A673 (cell line): ENCODE measurements at regions not wholly inside any gene's neighbourhood (a gene's known extent, or its start where the extent isn't known, plus 50 kb on each side); places are given as distances from the start of the nearest gene placed in this dataset.
"Not testable (repeated sequence)": the region's sequence is repeated elsewhere in the genome, so short reads cannot be mapped to it uniquely, and the experiment has no call there.

Experiments used
- BruUV-seq: library from RNA; stranded (reverse); fragments of 400-500 nt; replicated peaks from 2 replicates; lab custom pipeline; 2021; lab: Mats Ljungman, UMichigan
- CTCF ChIA-PET: fragments of 300-600 bp; sonication (Branson Sonifier 250); formaldehyde crosslinking; loops from one replicate; lab custom pipeline; 2022; ENCODE audit warnings: antibody characterized with exemption; lab: Charles Lee
- POLR2A ChIA-PET: fragments of 300-600 bp; sonication (Branson Sonifier 250); formaldehyde crosslinking; loops from one replicate; lab custom pipeline; 2022; ENCODE audit warnings: antibody characterized with exemption; ENCODE audit not compliant: low non-redundant PET; lab: Charles Lee
- DNase-seq: peaks from one replicate; pipeline ENCODE4 v3.0.0-alpha.2; 2015; ENCODE audit warnings: low spot score
- H3K27ac ChIP-seq: fragments of 200-600 bp; sonication (generic); 2 replicates; pipeline ENCODE4 v1.5.1; 2016; ENCODE audit warnings: mixed run types, low read depth, mild to moderate bottlenecking, mixed read lengths, antibody characterized with exemption, low read length; ENCODE audit not compliant: poor library complexity, severe bottlenecking
- H3K27me3 ChIP-seq: fragments of 200-600 bp; sonication (generic); replicated peaks from 2 replicates; pipeline ENCODE4 v1.6.1; 2017; ENCODE audit warnings: mixed run types, low read depth, mild to moderate bottlenecking, mixed read lengths, antibody characterized with exemption, low read length; ENCODE audit not compliant: insufficient read depth, poor library complexity
- H3K36me3 ChIP-seq: fragments of 200-600 bp; sonication (generic); 2 replicates; pipeline ENCODE4 v1.6.1; 2016; ENCODE audit warnings: mixed run types, mild to moderate bottlenecking, mixed read lengths, antibody characterized with exemption, low read length; ENCODE audit not compliant: insufficient read depth, poor library complexity, severe bottlenecking
- H3K4me1 ChIP-seq: fragments of 200-600 bp; sonication (generic); 2 replicates; pipeline ENCODE4 v1.6.1; 2017; ENCODE audit warnings: mixed run types, mild to moderate bottlenecking, mixed read lengths, antibody characterized with exemption, low read length; ENCODE audit not compliant: insufficient read depth, poor library complexity, severe bottlenecking
- H3K4me3 ChIP-seq: fragments of 200-600 bp; sonication (generic); 2 replicates; pipeline ENCODE4 v1.5.1; 2016; ENCODE audit warnings: low read depth, mixed run types, mild to moderate bottlenecking, mixed read lengths, low read length; ENCODE audit not compliant: poor library complexity, severe bottlenecking
- H3K9me3 ChIP-seq: fragments of 200-600 bp; sonication (generic); 2 replicates; pipeline ENCODE4 v1.6.1; 2016; ENCODE audit warnings: mixed run types, low read depth, mild to moderate bottlenecking, mixed read lengths, antibody characterized with exemption, low read length; ENCODE audit not compliant: poor library complexity, severe bottlenecking
- CTCF ChIP-seq: fragments of 300-800, 200-600 bp; sonication (generic); conservative IDR thresholded peaks from 2 replicates; pipeline ENCODE4 v1.5.1; 2017; ENCODE audit warnings: low read depth, mild to moderate bottlenecking, antibody characterized with exemption, low read length, moderate library complexity, mixed read lengths
- EZH2 ChIP-seq: fragments of 200-600 bp; sonication (generic); IDR thresholded peaks from 2 replicates; pipeline ENCODE4 v1.6.1; 2017; ENCODE audit warnings: borderline replicate concordance, low read depth, mild to moderate bottlenecking, mixed read lengths, antibody characterized with exemption, low read length; ENCODE audit not compliant: poor library complexity, severe bottlenecking
- intact Hi-C: fragments of 100-400 bp; cut with micrococcal nuclease; formaldehyde crosslinking; loops from one replicate; pipeline ENCODE4 v1.10.0; 2022; ENCODE audit not compliant: unreplicated experiment

DNA sequence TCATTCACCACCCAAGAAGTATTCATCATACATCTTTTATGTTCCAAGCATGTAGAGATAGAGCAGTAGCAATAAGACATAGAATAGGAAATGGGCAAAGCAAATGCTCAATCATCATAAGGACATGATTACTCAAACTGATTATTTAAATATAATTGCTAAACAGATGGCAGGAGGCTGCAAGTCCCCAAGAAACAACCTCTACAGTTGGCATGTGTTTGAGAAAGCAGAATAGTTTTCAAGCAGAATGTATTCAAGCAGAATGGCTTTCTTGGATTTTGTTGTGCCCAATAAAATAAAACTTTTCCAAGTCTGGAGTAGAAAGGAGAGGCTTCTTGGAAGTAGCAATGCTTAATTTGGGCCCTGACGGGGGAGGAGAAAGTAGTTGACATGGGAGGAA, 86.5 kb upstream of the SYN3 start:
- ChIA-PET POLR2A (no interaction called here), CTCF (no interaction called here)
- no peaks in the 10 kb centered on the region for H3K36me3 ChIP-seq
- intact Hi-C loops: no loop called here
- no peaks in the 10 kb centered on the region for H3K27me3 ChIP-seq
- H3K4me3 ChIP-seq: no peak overlapping the region
- no TSS peak for BruUV-seq
- H3K27ac ChIP-seq: no peak overlapping the region
- no peaks in the 10 kb centered on the region for H3K4me1 ChIP-seq
- no peaks in the 10 kb centered on the region for H3K9me3 ChIP-seq
- DNase-seq: no peak
- no peak for TF ChIP-seq EZH2
- TF ChIP-seq CTCF: no peak

- Histone ChIP-seq H3K4me3 (no peak overlapping the region), H3K4me1 (no peaks in the 10 kb centered on the region), H3K36me3 (no peaks in the 10 kb centered on the region), H3K9me3 (no peaks in the 10 kb centered on the region), H3K27ac (no peak overlapping the region), H3K27me3 (no peaks in the 10 kb centered on the region)
- DNase-seq: no peak
- intact Hi-C loops: no loop called here
- BruUV-seq: no TSS peak
- no peak for TF ChIP-seq CTCF
- no peak for TF ChIP-seq EZH2
- ChIA-PET CTCF (no interaction called here), POLR2A (no interaction called here)
Measured at GRCh38 chr22:33142282-33143055, 84.3 kb upstream of the SYN3 start.

DNA sequence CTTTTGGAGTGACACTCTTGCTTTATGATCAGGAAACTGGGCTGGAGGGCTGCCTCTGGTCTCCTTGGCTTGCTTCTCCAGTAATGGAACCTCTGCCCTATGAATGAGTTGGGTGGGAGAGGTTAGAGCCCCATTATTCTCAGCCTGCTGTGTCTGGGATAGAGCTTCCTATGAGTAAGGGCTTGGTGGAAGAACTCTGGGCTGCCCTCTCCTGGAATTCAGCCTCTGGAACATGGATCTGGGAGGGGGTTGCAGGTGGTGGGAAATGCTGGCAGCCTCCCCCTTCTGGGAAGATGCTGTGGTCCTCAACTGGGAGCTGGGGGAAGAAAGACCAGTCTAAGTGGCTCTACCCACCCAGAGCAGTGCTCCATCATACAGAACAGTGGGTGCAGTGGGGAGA, 81.8 kb upstream of the SYN3 start:
- Histone ChIP-seq H3K4me1 (no peaks in the 10 kb centered on the region), H3K4me3 (no peak overlapping the region), H3K27me3 (no peaks in the 10 kb centered on the region), H3K27ac (no peak overlapping the region), H3K36me3 (no peaks in the 10 kb centered on the region), H3K9me3 (no peaks in the 10 kb centered on the region)
- TF ChIP-seq EZH2 (no peak), CTCF (no peak)
- intact Hi-C loops: no loop called here
- ChIA-PET CTCF (no interaction called here), POLR2A (no interaction called here)
- no TSS peak for BruUV-seq
- no peak for DNase-seq

DNA sequence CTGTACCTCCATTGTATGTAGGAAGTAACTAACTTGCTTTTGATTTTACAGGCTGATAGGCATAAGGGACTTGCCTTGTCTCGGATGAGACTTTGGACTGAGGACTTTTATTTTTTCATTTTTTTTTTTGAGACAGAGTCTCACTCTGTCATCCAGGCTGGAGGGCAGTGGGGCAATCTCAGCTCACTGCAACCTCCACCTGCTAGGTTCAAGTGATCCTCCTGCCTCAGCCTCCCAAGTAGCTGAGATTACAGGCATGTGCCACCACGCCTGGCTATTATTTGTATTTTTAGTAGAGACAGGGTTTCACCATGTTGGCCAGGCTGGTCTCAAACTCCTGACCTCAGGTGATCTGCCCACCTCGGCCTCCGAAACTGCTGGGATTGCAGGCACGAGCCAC, 80.2 kb upstream of the SYN3 start:
- H3K27me3 ChIP-seq, intact Hi-C loops, H3K27ac ChIP-seq, H3K4me3 ChIP-seq, H3K4me1 ChIP-seq, DNase-seq, H3K9me3 ChIP-seq, H3K36me3 ChIP-seq, POLR2A ChIA-PET, BruUV-seq, CTCF ChIA-PET: not testable (repeated sequence)
